ENCODE measurements at regions not wholly inside any gene's neighbourhood (a gene's known extent, or its start where the extent isn't known, plus 50 kb on each side); places are given as distances from the start of the nearest gene placed in this dataset.

- Histone ChIP-seq H3K27me3 (ENCODE audit: control insufficient read depth, insufficient read depth, low read length) (no peaks in the 10 kb centered on the region; the same call in 1 of the 2 replicates), H3K36me3 (ENCODE audit: control insufficient read depth, insufficient read depth, low read length) (no peaks in the 10 kb centered on the region)
These were observed 247.0 kb upstream of the MKI67 start for GRCh38 chr10:128373071-128373749.

GRCh38 chr10:128373831-128374230, 247.6 kb upstream of the MKI67 start:
- H3K36me3 ChIP-seq (ENCODE audit: control insufficient read depth, insufficient read depth, low read length), result no peaks in the 10 kb centered on the region
- H3K4me3 ChIP-seq (ENCODE audit: low read depth, low read length), result no peak overlapping the region
- no peak overlapping the region for H3K9ac ChIP-seq (ENCODE audit: low read length)
- H3K27me3 ChIP-seq (ENCODE audit: control insufficient read depth, insufficient read depth, low read length), result no peaks in the 10 kb centered on the region; the same call in 1 of the 2 replicates
- no peaks in the 10 kb centered on the region for H3K4me1 ChIP-seq (ENCODE audit: control insufficient read depth, insufficient read depth, low read length)
- H3K9me3 ChIP-seq (ENCODE audit: control insufficient read depth, insufficient read depth, low read depth, low read length), result no peaks in the 10 kb centered on the region
- H3K27ac ChIP-seq (ENCODE audit: low read depth, low read length), result no peak overlapping the region

More at GRCh38 chr10:128373071-128373749, 247.0 kb upstream of the MKI67 start:
- no peak overlapping the region for H3K27ac ChIP-seq (ENCODE audit: low read depth, low read length)
- H3K4me3 ChIP-seq (ENCODE audit: low read depth, low read length), result no peak overlapping the region
- H3K4me1 ChIP-seq (ENCODE audit: control insufficient read depth, insufficient read depth, low read length), result no peaks in the 10 kb centered on the region
- no peak overlapping the region for H3K9ac ChIP-seq (ENCODE audit: low read length)
- no peaks in the 10 kb centered on the region for H3K9me3 ChIP-seq (ENCODE audit: control insufficient read depth, insufficient read depth, low read depth, low read length)

GRCh38 chr10:128375171-128375570, 248.9 kb upstream of the MKI67 start:
- H3K36me3 ChIP-seq (ENCODE audit: control insufficient read depth, insufficient read depth, low read length), result no peaks in the 10 kb centered on the region
- no peaks in the 10 kb centered on the region; the same call in 1 of the 2 replicates for H3K27me3 ChIP-seq (ENCODE audit: control insufficient read depth, insufficient read depth, low read length)
- no peak overlapping the region for H3K27ac ChIP-seq (ENCODE audit: low read depth, low read length)
- no peak overlapping the region for H3K9ac ChIP-seq (ENCODE audit: low read length)
- no peaks in the 10 kb centered on the region for H3K4me1 ChIP-seq (ENCODE audit: control insufficient read depth, insufficient read depth, low read length)
- no peak overlapping the region for H3K4me3 ChIP-seq (ENCODE audit: low read depth, low read length)
- H3K9me3 ChIP-seq (ENCODE audit: control insufficient read depth, insufficient read depth, low read depth, low read length), result no peaks in the 10 kb centered on the region

GRCh38 chr10:128377364-128377987, 251.3 kb upstream of the MKI67 start:
- H3K9ac ChIP-seq (ENCODE audit: low read length), result no peak overlapping the region
- no peak overlapping the region for H3K4me3 ChIP-seq (ENCODE audit: low read depth, low read length)
- H3K27me3 ChIP-seq (ENCODE audit: control insufficient read depth, insufficient read depth, low read length), result no peaks in the 10 kb centered on the region; the same call in 1 of the 2 replicates
- H3K9me3 ChIP-seq (ENCODE audit: control insufficient read depth, insufficient read depth, low read depth, low read length), result no peaks in the 10 kb centered on the region
- no peaks in the 10 kb centered on the region for H3K4me1 ChIP-seq (ENCODE audit: control insufficient read depth, insufficient read depth, low read length)
- no peaks in the 10 kb centered on the region for H3K36me3 ChIP-seq (ENCODE audit: control insufficient read depth, insufficient read depth, low read length)
- H3K27ac ChIP-seq (ENCODE audit: low read depth, low read length), result no peak overlapping the region

- H3K27ac ChIP-seq (ENCODE audit: low read depth, low read length), result no peak overlapping the region
- H3K4me3 ChIP-seq (ENCODE audit: low read depth, low read length), result no peak overlapping the region
- no peaks in the 10 kb centered on the region; the same call in 1 of the 2 replicates for H3K27me3 ChIP-seq (ENCODE audit: control insufficient read depth, insufficient read depth, low read length)
- H3K9ac ChIP-seq (ENCODE audit: low read length), result no peak overlapping the region
- H3K4me1 ChIP-seq (ENCODE audit: control insufficient read depth, insufficient read depth, low read length), result no peaks in the 10 kb centered on the region
- H3K36me3 ChIP-seq (ENCODE audit: control insufficient read depth, insufficient read depth, low read length), result no peaks in the 10 kb centered on the region
- no peaks in the 10 kb centered on the region for H3K9me3 ChIP-seq (ENCODE audit: control insufficient read depth, insufficient read depth, low read depth, low read length)
These were observed 251.8 kb upstream of the MKI67 start for GRCh38 chr10:128377988-128378387.

GRCh38 chr10:128380946-128381345, 254.7 kb upstream of the MKI67 start:
- H3K9me3 ChIP-seq (ENCODE audit: control insufficient read depth, insufficient read depth, low read depth, low read length), result no peaks in the 10 kb centered on the region
- no peak overlapping the region for H3K27ac ChIP-seq (ENCODE audit: low read depth, low read length)
- no peaks in the 10 kb centered on the region for H3K4me1 ChIP-seq (ENCODE audit: control insufficient read depth, insufficient read depth, low read length)
- no peaks in the 10 kb centered on the region for H3K36me3 ChIP-seq (ENCODE audit: control insufficient read depth, insufficient read depth, low read length)
- no peak overlapping the region for H3K4me3 ChIP-seq (ENCODE audit: low read depth, low read length)
- no peaks in the 10 kb centered on the region for H3K27me3 ChIP-seq (ENCODE audit: control insufficient read depth, insufficient read depth, low read length)
- H3K9ac ChIP-seq (ENCODE audit: low read length), result no peak overlapping the region

- H3K27ac ChIP-seq (ENCODE audit: low read depth, low read length), result no peak overlapping the region
- H3K9ac ChIP-seq (ENCODE audit: low read length), result no peak overlapping the region
- no peak overlapping the region for H3K4me3 ChIP-seq (ENCODE audit: low read depth, low read length)
- H3K4me1 ChIP-seq (ENCODE audit: control insufficient read depth, insufficient read depth, low read length), result no peaks in the 10 kb centered on the region
- no peaks in the 10 kb centered on the region for H3K27me3 ChIP-seq (ENCODE audit: control insufficient read depth, insufficient read depth, low read length)
- H3K36me3 ChIP-seq (ENCODE audit: control insufficient read depth, insufficient read depth, low read length), result no peaks in the 10 kb centered on the region
- H3K9me3 ChIP-seq (ENCODE audit: control insufficient read depth, insufficient read depth, low read depth, low read length), result no peaks in the 10 kb centered on the region
These were observed 256.0 kb upstream of the MKI67 start for GRCh38 chr10:128382225-128382624.

- H3K36me3 ChIP-seq (ENCODE audit: control insufficient read depth, insufficient read depth, low read length), result no peaks in the 10 kb centered on the region
- H3K27me3 ChIP-seq (ENCODE audit: control insufficient read depth, insufficient read depth, low read length), result no peaks in the 10 kb centered on the region
- H3K4me3 ChIP-seq (ENCODE audit: low read depth, low read length), result no peak overlapping the region
- H3K9me3 ChIP-seq (ENCODE audit: control insufficient read depth, insufficient read depth, low read depth, low read length), result no peaks in the 10 kb centered on the region
- no peaks in the 10 kb centered on the region for H3K4me1 ChIP-seq (ENCODE audit: control insufficient read depth, insufficient read depth, low read length)
- no peak overlapping the region for H3K27ac ChIP-seq (ENCODE audit: low read depth, low read length)
- no peak overlapping the region for H3K9ac ChIP-seq (ENCODE audit: low read length)
These were observed 258.6 kb upstream of the MKI67 start for GRCh38 chr10:128384831-128385230.

GRCh38 chr10:128386231-128386630, 260.0 kb upstream of the MKI67 start:
- no peak overlapping the region for H3K9ac ChIP-seq (ENCODE audit: low read length)
- H3K4me1 ChIP-seq (ENCODE audit: control insufficient read depth, insufficient read depth, low read length), result no peaks in the 10 kb centered on the region
- no peaks in the 10 kb centered on the region for H3K27me3 ChIP-seq (ENCODE audit: control insufficient read depth, insufficient read depth, low read length)
- no peaks in the 10 kb centered on the region for H3K9me3 ChIP-seq (ENCODE audit: control insufficient read depth, insufficient read depth, low read depth, low read length)
- no peak overlapping the region for H3K27ac ChIP-seq (ENCODE audit: low read depth, low read length)
- no peaks in the 10 kb centered on the region for H3K36me3 ChIP-seq (ENCODE audit: control insufficient read depth, insufficient read depth, low read length)
- no peak overlapping the region for H3K4me3 ChIP-seq (ENCODE audit: low read depth, low read length)

- no peaks in the 10 kb centered on the region for H3K4me1 ChIP-seq (ENCODE audit: control insufficient read depth, insufficient read depth, low read length)
- H3K9me3 ChIP-seq (ENCODE audit: control insufficient read depth, insufficient read depth, low read depth, low read length), result no peaks in the 10 kb centered on the region
- H3K27ac ChIP-seq (ENCODE audit: low read depth, low read length), result no peak overlapping the region
- no peak overlapping the region for H3K4me3 ChIP-seq (ENCODE audit: low read depth, low read length)
- no peaks in the 10 kb centered on the region for H3K36me3 ChIP-seq (ENCODE audit: control insufficient read depth, insufficient read depth, low read length)
- no peaks in the 10 kb centered on the region for H3K27me3 ChIP-seq (ENCODE audit: control insufficient read depth, insufficient read depth, low read length)
- no peak overlapping the region for H3K9ac ChIP-seq (ENCODE audit: low read length)
These were observed 260.8 kb upstream of the MKI67 start for GRCh38 chr10:128386816-128387604.

- Histone ChIP-seq H3K27me3 (ENCODE audit: control insufficient read depth, insufficient read depth, low read length) (no peaks in the 10 kb centered on the region), H3K9me3 (ENCODE audit: control insufficient read depth, insufficient read depth, low read depth, low read length) (no peaks in the 10 kb centered on the region), H3K27ac (ENCODE audit: low read depth, low read length) (no peak overlapping the region), H3K9ac (ENCODE audit: low read length) (no peak overlapping the region), H3K4me1 (ENCODE audit: control insufficient read depth, insufficient read depth, low read length) (no peaks in the 10 kb centered on the region), H3K36me3 (ENCODE audit: control insufficient read depth, insufficient read depth, low read length) (no peaks in the 10 kb centered on the region), H3K4me3 (ENCODE audit: low read depth, low read length) (no peak overlapping the region)
These were observed 264.4 kb upstream of the MKI67 start for GRCh38 chr10:128390596-128390995.

Measured in HUES6 (cell line).